ENCODE measurements at regions not wholly inside any gene's neighbourhood (a gene's known extent, or its start where the extent isn't known, plus 50 kb on each side); places are given as distances from the start of the nearest gene placed in this dataset.
"Not testable (repeated sequence)": the region's sequence is repeated elsewhere in the genome, so short reads cannot be mapped to it uniquely, and the experiment has no call there.

- DNase-seq = no peak
Observed at GRCh38 chr17:6254036-6254435, 180.9 kb downstream of the AIPL1 start.

GRCh38 chr17:6251640-6252039 is 181.5 kb downstream of the WSCD1 start:
- DNase-seq = not testable (repeated sequence)

GRCh38 chr17:6249732-6250131 is 179.6 kb downstream of the WSCD1 start:
- peak; percentile 62 for DNase-seq

- DNase-seq = no peak
Observed at GRCh38 chr17:6248061-6248460, 177.9 kb downstream of the WSCD1 start.

GRCh38 chr17:6245301-6246177 is 175.4 kb downstream of the WSCD1 start:
- peak; percentile 34 for DNase-seq

- no peak for DNase-seq
Observed at GRCh38 chr17:6244796-6245195, 174.6 kb downstream of the WSCD1 start.

GRCh38 chr17:6244253-6244652 is 174.1 kb downstream of the WSCD1 start:
- DNase-seq = no peak

- DNase-seq = no peak
Observed at GRCh38 chr17:6243186-6243585, 173.0 kb downstream of the WSCD1 start.

- DNase-seq = peak; percentile 30
Observed at GRCh38 chr17:6241996-6242395, 171.8 kb downstream of the WSCD1 start.

- DNase-seq = no peak
Observed at GRCh38 chr17:6241381-6241780, 171.2 kb downstream of the WSCD1 start.

GRCh38 chr17:6240601-6241000 is 170.4 kb downstream of the WSCD1 start:
- no peak for DNase-seq

- DNase-seq = no peak
Observed at GRCh38 chr17:6240001-6240400, 169.8 kb downstream of the WSCD1 start.

- DNase-seq = peak; percentile 16
Observed at GRCh38 chr17:6239241-6239798, 169.1 kb downstream of the WSCD1 start.

- no peak for DNase-seq
Observed at GRCh38 chr17:6233856-6234255, 163.7 kb downstream of the WSCD1 start.

GRCh38 chr17:6233339-6233738 is 163.2 kb downstream of the WSCD1 start:
- DNase-seq = no peak

- no peak for DNase-seq
Observed at GRCh38 chr17:6232732-6233101, 162.5 kb downstream of the WSCD1 start.

- no peak for DNase-seq
Observed at GRCh38 chr17:6231886-6232731, 161.9 kb downstream of the WSCD1 start.

- no peak for DNase-seq
Observed at GRCh38 chr17:6231465-6231864, 161.3 kb downstream of the WSCD1 start.

GRCh38 chr17:6218333-6218732 is 148.2 kb downstream of the WSCD1 start:
- DNase-seq = no peak

GRCh38 chr17:6215071-6216035 is 145.2 kb downstream of the WSCD1 start:
- no peak for DNase-seq

- DNase-seq = no peak
Observed at GRCh38 chr17:6213859-6214258, 143.7 kb downstream of the WSCD1 start.

- DNase-seq = no peak
Observed at GRCh38 chr17:6212766-6213165, 142.6 kb downstream of the WSCD1 start.
